Osteoblast (primary cell): ENCODE measurements at regions not wholly inside any gene's neighbourhood (a gene's known extent, or its start where the extent isn't known, plus 50 kb on each side); places are given as distances from the start of the nearest gene placed in this dataset.

Source experiments
- DNase-seq: peaks from one replicate; pipeline ENCODE4 v3.0.0; 2011; ENCODE audit warnings: low spot score, mixed read lengths; ENCODE audit not compliant: insufficient read length; ENCODE audit errors: missing footprints
- H2AFZ ChIP-seq: 2 replicates; pipeline ENCODE4 v1.6.0; 2011; ENCODE audit warnings: mild to moderate bottlenecking, low read length
- H3K27ac ChIP-seq: 2 replicates; pipeline ENCODE4 v1.5.1; 2011; ENCODE audit warnings: mild to moderate bottlenecking, low read depth, low read length, moderate library complexity
- H3K27me3 ChIP-seq: 2 replicates; pipeline ENCODE4 v1.6.0; 2012; ENCODE audit warnings: mild to moderate bottlenecking, control low read depth, inconsistent platforms, low read length, moderate library complexity; ENCODE audit not compliant: insufficient read depth
- H3K36me3 ChIP-seq: 2 replicates; pipeline ENCODE4 v1.5.1; 2011; ENCODE audit warnings: mild to moderate bottlenecking, low read length, control low read depth, moderate library complexity; ENCODE audit not compliant: insufficient read depth
- H3K4me1 ChIP-seq: 2 replicates; pipeline ENCODE4 v1.5.1; 2011; ENCODE audit warnings: mild to moderate bottlenecking, low read length, control low read depth, moderate library complexity; ENCODE audit not compliant: insufficient read depth
- H3K4me2 ChIP-seq: 2 replicates; pipeline ENCODE4 v1.6.0; 2011; ENCODE audit warnings: mild to moderate bottlenecking, low read length; ENCODE audit not compliant: insufficient read depth
- H3K4me3 ChIP-seq: fragments of 200-600 bp; sonication (generic); 3 replicates; pipeline ENCODE4 v1.5.1; 2012; ENCODE audit warnings: mild to moderate bottlenecking, low read length, inconsistent platforms; ENCODE audit not compliant: insufficient read depth
- H3K79me2 ChIP-seq: 2 replicates; pipeline ENCODE4 v1.6.0; 2012; ENCODE audit warnings: mild to moderate bottlenecking, low read length, control low read depth, inconsistent platforms; ENCODE audit not compliant: insufficient read depth
- H3K9me3 ChIP-seq: 2 replicates; pipeline ENCODE4 v1.5.1; 2011; ENCODE audit warnings: low read depth, low read length, control low read depth
- H4K20me1 ChIP-seq: 2 replicates; pipeline ENCODE4 v1.6.0; 2012; ENCODE audit warnings: mild to moderate bottlenecking, low read length, control low read depth; ENCODE audit not compliant: insufficient read depth
- TF ChIP-seq, protein P1 (sequence below): IDR thresholded peaks from 2 replicates; pipeline ENCODE4 v1.5.1; 2011; ENCODE audit warnings: mild to moderate bottlenecking, low read depth, low read length, moderate library complexity; ENCODE audit errors: extremely low read depth

GRCh38 chr11:92458486-92458885, 233.9 kb downstream of the FAT3 start:
- peaks cover 4% of the 10 kb centered on the region for H3K4me1 ChIP-seq
- no peaks in the 10 kb centered on the region for H3K36me3 ChIP-seq
- no peak overlapping the region for H2AFZ ChIP-seq
- no peaks in the 10 kb centered on the region for H3K27me3 ChIP-seq
- no peaks in the 10 kb centered on the region for H3K9me3 ChIP-seq
- H3K27ac ChIP-seq: no peak overlapping the region
- H3K4me3 ChIP-seq: no peak overlapping the region
- H3K4me2 ChIP-seq: no peak overlapping the region
- DNase-seq: no peak
- no peaks in the 10 kb centered on the region for H4K20me1 ChIP-seq
- no peaks in the 10 kb centered on the region for H3K79me2 ChIP-seq
- TF ChIP-seq, protein P1, sequence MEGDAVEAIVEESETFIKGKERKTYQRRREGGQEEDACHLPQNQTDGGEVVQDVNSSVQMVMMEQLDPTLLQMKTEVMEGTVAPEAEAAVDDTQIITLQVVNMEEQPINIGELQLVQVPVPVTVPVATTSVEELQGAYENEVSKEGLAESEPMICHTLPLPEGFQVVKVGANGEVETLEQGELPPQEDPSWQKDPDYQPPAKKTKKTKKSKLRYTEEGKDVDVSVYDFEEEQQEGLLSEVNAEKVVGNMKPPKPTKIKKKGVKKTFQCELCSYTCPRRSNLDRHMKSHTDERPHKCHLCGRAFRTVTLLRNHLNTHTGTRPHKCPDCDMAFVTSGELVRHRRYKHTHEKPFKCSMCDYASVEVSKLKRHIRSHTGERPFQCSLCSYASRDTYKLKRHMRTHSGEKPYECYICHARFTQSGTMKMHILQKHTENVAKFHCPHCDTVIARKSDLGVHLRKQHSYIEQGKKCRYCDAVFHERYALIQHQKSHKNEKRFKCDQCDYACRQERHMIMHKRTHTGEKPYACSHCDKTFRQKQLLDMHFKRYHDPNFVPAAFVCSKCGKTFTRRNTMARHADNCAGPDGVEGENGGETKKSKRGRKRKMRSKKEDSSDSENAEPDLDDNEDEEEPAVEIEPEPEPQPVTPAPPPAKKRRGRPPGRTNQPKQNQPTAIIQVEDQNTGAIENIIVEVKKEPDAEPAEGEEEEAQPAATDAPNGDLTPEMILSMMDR: no peak

DNA sequence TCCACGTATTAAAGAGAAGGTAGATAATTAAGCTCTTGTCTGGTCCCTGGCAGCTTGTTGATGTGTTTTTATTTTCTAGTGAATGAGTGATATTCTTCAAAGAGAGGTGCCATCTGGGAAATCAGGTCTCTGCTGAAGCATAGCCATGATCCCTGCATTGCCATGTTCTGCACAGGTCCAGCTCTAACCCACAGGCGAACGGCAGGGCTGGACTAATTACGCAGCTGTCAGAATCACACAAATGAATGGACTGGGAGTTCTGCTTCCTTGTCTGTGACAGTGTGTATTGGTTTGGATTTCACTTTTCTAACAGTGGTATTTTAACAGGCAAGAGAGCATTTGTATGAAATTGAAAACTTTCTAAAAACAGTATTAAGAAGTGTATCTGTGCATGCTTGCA, 235.6 kb downstream of the FAT3 start:
- no peaks in the 10 kb centered on the region for H3K27me3 ChIP-seq
- TF ChIP-seq, protein P1: no peak
- DNase-seq: no peak

GRCh38 chr11:92461447-92461846, 236.8 kb downstream of the FAT3 start:
- H3K4me1 ChIP-seq: peaks cover 4% of the 10 kb centered on the region

More for the DNA sequence above, 235.6 kb downstream of the FAT3 start:
- no peak overlapping the region for H3K4me3 ChIP-seq
- H3K36me3 ChIP-seq: no peaks in the 10 kb centered on the region
- no peak overlapping the region for H3K27ac ChIP-seq
- no peaks in the 10 kb centered on the region for H3K9me3 ChIP-seq
- no peaks in the 10 kb centered on the region for H3K79me2 ChIP-seq
- no peaks in the 10 kb centered on the region for H4K20me1 ChIP-seq
- H2AFZ ChIP-seq: no peak overlapping the region
- H3K4me1 ChIP-seq: peaks cover 4% of the 10 kb centered on the region
- H3K4me2 ChIP-seq: no peak overlapping the region

GRCh38 chr11:92462821-92463220, 238.2 kb downstream of the FAT3 start:
- Histone ChIP-seq H3K4me3 (no peak overlapping the region), H3K9me3 (no peaks in the 10 kb centered on the region), H3K4me1 (no peaks in the 10 kb centered on the region), H4K20me1 (no peaks in the 10 kb centered on the region), H3K36me3 (no peaks in the 10 kb centered on the region), H3K27me3 (no peaks in the 10 kb centered on the region), H3K79me2 (no peaks in the 10 kb centered on the region), H3K4me2 (no peak overlapping the region), H3K27ac (no peak overlapping the region), H2AFZ (no peak overlapping the region)
- TF ChIP-seq, protein P1: no peak
- no peak for DNase-seq

More at GRCh38 chr11:92461447-92461846, 236.8 kb downstream of the FAT3 start:
- Histone ChIP-seq H3K27me3 (no peaks in the 10 kb centered on the region), H3K4me2 (no peak overlapping the region), H3K4me3 (no peak overlapping the region), H2AFZ (no peak overlapping the region), H4K20me1 (no peaks in the 10 kb centered on the region), H3K36me3 (no peaks in the 10 kb centered on the region), H3K27ac (no peak overlapping the region), H3K9me3 (no peaks in the 10 kb centered on the region), H3K79me2 (no peaks in the 10 kb centered on the region)
- no peak for DNase-seq
- TF ChIP-seq, protein P1: no peak
